Kidney epithelial cell (primary cell): ENCODE measurements at regions not wholly inside any gene's neighbourhood (a gene's known extent, or its start where the extent isn't known, plus 50 kb on each side); places are given as distances from the start of the nearest gene placed in this dataset.

Experiments used
- DNase-seq: peaks from one replicate; pipeline ENCODE4 v3.0.0-alpha.2; 2010; ENCODE audit warnings: low read depth
- H3K27me3 ChIP-seq: 2 replicates; pipeline ENCODE4 v1.6.0; 2011; ENCODE audit warnings: low read length; ENCODE audit not compliant: control insufficient read depth, insufficient read depth
- H3K36me3 ChIP-seq: 2 replicates; pipeline ENCODE4 v1.5.1; 2011; ENCODE audit warnings: low read length; ENCODE audit not compliant: control insufficient read depth, insufficient read depth
- H3K4me3 ChIP-seq: 2 replicates; pipeline ENCODE4 v1.5.1; 2011; ENCODE audit warnings: low read depth, mild to moderate bottlenecking, control low read depth, low read length
- TF ChIP-seq, protein P1 (sequence below): IDR thresholded peaks from 2 replicates; pipeline ENCODE4 v1.5.1; 2011; ENCODE audit warnings: mild to moderate bottlenecking, moderate library complexity, low read length, control low read depth, inconsistent platforms; ENCODE audit not compliant: insufficient read depth, poor library complexity, severe bottlenecking

DNA sequence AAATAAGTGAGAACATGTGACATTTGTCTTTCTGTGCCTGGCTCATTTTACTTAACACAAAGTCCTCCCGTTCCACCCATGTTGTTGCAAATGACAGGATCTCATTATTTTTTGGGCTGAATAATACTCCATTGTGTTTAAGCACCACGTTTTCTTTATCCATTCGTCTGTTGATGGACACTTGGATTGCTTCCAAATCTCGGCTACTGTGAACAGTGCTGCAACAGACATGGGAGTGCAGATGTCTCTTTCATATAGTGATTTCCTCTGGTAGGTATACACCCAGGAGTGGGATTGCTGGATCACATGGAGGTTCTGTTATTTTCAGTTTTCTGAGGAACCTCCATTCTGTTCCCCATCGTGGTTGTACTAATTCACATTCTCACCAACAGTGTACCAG lies 264.4 kb upstream of the GALNT17 start:
- Histone ChIP-seq H3K27me3 (no peaks in the 10 kb centered on the region), H3K4me3 (no peak overlapping the region), H3K36me3 (no peaks in the 10 kb centered on the region)
- DNase-seq = no peak
- TF ChIP-seq, protein P1, sequence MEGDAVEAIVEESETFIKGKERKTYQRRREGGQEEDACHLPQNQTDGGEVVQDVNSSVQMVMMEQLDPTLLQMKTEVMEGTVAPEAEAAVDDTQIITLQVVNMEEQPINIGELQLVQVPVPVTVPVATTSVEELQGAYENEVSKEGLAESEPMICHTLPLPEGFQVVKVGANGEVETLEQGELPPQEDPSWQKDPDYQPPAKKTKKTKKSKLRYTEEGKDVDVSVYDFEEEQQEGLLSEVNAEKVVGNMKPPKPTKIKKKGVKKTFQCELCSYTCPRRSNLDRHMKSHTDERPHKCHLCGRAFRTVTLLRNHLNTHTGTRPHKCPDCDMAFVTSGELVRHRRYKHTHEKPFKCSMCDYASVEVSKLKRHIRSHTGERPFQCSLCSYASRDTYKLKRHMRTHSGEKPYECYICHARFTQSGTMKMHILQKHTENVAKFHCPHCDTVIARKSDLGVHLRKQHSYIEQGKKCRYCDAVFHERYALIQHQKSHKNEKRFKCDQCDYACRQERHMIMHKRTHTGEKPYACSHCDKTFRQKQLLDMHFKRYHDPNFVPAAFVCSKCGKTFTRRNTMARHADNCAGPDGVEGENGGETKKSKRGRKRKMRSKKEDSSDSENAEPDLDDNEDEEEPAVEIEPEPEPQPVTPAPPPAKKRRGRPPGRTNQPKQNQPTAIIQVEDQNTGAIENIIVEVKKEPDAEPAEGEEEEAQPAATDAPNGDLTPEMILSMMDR = no peak

DNA sequence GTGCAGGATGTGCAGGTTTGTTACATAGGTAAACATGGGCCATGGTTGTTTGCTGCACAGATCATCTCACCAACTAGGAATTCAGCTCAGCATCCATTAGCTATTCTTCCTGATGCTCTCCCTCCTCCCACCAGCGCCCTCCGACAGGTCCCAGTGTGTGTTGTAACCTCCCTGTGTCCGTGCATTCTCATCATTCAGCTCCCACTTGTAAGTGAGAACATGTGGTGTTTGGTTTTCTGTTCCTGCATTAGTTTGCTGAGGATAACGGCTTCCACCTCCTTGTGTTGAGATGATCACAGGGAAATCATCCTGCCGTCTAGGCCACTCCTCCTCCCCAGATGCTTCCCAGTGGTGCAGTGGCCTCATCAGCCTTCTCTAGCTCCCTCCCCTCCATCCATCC lies 261.6 kb upstream of the GALNT17 start:
- TF ChIP-seq, protein P1 = no peak
- Histone ChIP-seq H3K27me3 (no peaks in the 10 kb centered on the region), H3K4me3 (no peak overlapping the region), H3K36me3 (no peaks in the 10 kb centered on the region)
- DNase-seq = no peak

DNA sequence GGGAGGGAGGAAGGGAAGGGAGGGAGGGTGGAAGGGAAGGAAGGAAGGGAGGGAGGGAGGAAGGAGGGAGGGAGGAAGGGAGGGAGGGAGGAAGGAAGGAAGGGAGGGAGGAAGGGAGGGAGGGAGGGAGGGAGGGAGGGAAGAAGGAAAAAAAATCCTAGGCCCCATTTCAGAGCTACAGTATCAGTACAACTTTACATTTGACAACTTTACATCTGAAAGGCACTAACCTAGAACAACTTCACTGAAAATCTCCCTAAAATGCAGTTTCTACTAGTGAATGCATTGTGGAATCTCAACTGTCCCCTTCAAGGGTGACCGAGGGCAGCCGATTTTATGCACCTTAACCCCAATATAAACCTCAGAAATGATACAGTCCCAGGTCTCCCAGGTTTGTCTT lies 259.8 kb upstream of the GALNT17 start:
- no peaks in the 10 kb centered on the region for H3K27me3 ChIP-seq
- TF ChIP-seq, protein P1 = no peak
- DNase-seq = no peak
- H3K36me3 ChIP-seq = no peaks in the 10 kb centered on the region
- no peak overlapping the region for H3K4me3 ChIP-seq

DNA sequence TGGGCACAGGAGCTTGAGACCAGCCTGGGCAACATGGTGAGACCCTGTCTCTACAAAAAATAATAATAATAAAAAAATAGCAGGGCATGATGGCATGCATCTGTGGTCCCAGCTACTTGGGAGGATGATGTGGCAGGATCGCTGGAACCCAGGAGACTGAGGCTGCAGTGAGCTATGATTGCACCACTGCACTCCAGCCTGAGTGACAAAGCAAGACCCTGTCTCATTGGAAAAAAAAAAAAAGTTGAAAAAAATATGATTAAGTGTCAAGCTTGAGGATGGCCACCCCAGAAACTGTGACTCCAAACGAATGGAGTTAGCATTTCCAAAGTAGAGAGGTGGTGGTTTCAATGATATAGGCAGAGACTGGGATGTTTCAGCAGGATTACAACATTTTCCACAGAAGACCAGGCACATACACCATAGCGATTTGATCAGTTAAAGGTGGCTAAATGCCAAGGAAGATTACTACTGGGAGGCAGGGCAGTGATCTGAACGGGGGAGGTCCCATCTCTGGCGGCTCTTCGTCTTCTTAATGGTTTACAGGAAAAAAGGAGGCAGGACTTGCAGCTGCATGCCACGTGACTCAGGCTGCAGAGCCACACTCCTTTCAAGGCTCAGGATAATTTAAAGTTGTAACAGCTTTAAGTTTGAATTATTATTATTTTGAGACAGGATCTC lies 250.6 kb upstream of the GALNT17 start:
- TF ChIP-seq, protein P1 = no peak
- DNase-seq = no peak
- Histone ChIP-seq H3K36me3 (no peaks in the 10 kb centered on the region), H3K4me3 (no peak overlapping the region), H3K27me3 (no peaks in the 10 kb centered on the region)

DNA sequence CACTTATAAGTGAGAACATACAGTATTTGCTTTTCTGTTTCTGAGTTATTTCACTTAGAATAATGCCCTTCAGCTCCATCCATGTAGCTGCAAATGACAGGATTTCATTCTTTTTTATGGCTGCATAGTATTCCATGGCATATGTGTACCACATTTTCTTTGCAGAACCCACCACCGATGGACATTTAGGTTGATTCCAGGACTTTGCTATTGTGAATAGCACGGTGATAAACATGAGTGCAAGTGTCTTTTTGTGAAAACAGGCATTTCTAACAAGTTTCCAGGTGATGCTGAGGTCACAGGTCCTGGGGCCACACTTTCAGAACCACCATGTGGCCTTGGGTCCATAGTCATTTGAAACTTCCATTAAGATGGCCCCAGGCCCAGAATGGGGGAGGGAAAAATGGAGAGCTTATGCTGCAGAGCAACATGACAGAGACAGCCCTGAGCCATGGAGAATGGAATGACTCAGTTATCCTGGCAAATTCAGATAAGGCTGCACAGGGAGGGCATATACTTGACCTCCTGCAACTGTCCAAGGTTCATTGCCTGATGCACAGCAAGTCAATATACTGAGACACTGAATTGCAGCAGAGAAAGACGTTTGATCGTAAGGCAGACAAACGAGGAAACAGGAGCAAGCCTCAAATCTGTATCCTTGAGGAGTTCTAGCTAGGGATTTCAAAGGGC lies 248.0 kb upstream of the GALNT17 start:
- Histone ChIP-seq H3K4me3 (no peak overlapping the region), H3K27me3 (no peaks in the 10 kb centered on the region), H3K36me3 (no peaks in the 10 kb centered on the region)
- DNase-seq = no peak
- TF ChIP-seq, protein P1 = no peak

DNA sequence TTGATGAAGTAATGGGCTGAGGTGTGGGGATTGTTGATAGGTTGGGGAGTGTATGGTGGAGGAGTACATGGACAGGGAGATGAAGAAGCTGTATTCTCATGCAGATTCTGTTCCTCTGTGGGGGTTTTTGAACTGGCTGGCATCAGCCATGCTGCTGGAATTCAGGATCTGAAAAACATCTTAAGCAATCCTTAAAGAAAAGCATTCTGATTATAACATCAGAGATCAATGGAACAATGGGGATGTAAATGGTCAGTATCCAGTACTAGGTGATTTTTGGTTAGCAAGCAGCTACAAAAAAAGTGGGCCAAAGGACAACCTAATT lies 247.5 kb upstream of the GALNT17 start:
- TF ChIP-seq, protein P1 = no peak
- Histone ChIP-seq H3K27me3 (no peaks in the 10 kb centered on the region), H3K36me3 (no peaks in the 10 kb centered on the region), H3K4me3 (no peak overlapping the region)
- DNase-seq = no peak
